Upper lobe of left lung (tissue), 4 donors: ENCODE measurements at regions not wholly inside any gene's neighbourhood (a gene's known extent, or its start where the extent isn't known, plus 50 kb on each side); places are given as distances from the start of the nearest gene placed in this dataset.

Source experiments
- POLR2A ChIP-seq, 4 donors: fragments of 450-650 bp; IDR thresholded peaks; one replicate each; pipeline ENCODE4 v1.5.1; 2016 to 2017; ENCODE audit warnings: antibody characterized with exemption in 4 of 4, mild to moderate bottlenecking in 2 of 4
- TF ChIP-seq, protein P1 (sequence below), 6 experiments: fragments of 450-650 bp in 4 of 6; fragments of 200-600 bp in 2 of 6; sonication (generic) in 2 of 6; IDR thresholded peaks; one replicate each; pipeline ENCODE4 v1.5.1; 2016 to 2019; ENCODE audit warnings: antibody characterized with exemption in 6 of 6

DNA sequence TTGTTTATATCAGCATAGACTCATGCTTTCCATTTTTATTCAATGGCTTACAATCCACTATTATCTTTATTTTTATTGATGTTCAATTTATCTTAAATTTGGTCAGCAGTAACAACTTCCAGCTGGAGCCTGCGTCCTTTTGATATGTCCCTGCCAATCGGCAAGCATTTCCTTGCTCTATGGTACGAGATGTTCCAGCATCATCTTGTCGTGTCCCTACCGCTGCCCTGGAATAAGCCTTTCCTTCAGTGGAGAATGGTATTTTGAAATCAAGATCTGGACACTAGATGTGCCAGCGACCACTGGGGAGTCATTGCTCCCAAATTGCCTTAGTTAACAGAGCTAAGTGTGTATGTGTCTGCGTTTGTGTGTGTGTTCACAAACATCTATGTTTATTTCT lies 151.6 kb upstream of the RGMB start:
- TF ChIP-seq, protein P1, sequence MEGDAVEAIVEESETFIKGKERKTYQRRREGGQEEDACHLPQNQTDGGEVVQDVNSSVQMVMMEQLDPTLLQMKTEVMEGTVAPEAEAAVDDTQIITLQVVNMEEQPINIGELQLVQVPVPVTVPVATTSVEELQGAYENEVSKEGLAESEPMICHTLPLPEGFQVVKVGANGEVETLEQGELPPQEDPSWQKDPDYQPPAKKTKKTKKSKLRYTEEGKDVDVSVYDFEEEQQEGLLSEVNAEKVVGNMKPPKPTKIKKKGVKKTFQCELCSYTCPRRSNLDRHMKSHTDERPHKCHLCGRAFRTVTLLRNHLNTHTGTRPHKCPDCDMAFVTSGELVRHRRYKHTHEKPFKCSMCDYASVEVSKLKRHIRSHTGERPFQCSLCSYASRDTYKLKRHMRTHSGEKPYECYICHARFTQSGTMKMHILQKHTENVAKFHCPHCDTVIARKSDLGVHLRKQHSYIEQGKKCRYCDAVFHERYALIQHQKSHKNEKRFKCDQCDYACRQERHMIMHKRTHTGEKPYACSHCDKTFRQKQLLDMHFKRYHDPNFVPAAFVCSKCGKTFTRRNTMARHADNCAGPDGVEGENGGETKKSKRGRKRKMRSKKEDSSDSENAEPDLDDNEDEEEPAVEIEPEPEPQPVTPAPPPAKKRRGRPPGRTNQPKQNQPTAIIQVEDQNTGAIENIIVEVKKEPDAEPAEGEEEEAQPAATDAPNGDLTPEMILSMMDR (IDR thresholded peaks at IDR 0.05) = no peak
- no peak for TF ChIP-seq POLR2A (IDR thresholded peaks at IDR 0.05)
